ENCODE measurements at regions not wholly inside any gene's neighbourhood (a gene's known extent, or its start where the extent isn't known, plus 50 kb on each side); places are given as distances from the start of the nearest gene placed in this dataset.

DNA sequence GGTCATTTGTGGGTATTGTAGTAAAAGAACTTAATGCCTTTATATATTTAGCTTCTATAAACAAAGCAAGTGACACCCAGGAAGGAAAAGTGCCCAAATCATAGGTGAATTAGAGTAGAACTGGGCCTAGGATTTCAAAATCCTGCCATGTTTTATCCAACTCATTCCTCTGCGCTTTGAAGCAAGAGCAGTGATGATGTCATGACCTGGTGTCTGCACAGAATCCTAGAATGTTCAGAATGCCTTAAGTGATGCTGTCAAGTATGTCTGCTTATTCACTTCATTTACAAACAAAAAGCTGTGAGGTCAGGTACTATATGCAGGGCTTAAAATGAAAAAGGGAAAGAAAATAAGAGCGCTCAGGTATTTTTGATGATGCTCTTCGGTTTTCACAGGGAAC lies 737.2 kb upstream of the ANKRD30A start:
- Mint-ChIP-seq H3K27ac (ENCODE audit: unreplicated experiment) (no peak overlapping the region), H3K36me3 (ENCODE audit: low read depth, unreplicated experiment) (no peaks in the 10 kb centered on the region), H3K4me1 (ENCODE audit: low read depth, unreplicated experiment) (no peaks in the 10 kb centered on the region), H3K27me3 (ENCODE audit: low read depth, unreplicated experiment) (no peaks in the 10 kb centered on the region), H3K4me3 (ENCODE audit: unreplicated experiment) (no peak overlapping the region), H3K9me3 (ENCODE audit: unreplicated experiment) (no peaks in the 10 kb centered on the region)
- H3K9ac ChIP-seq (ENCODE audit: low read length): no peak overlapping the region
- H3K36me3 ChIP-seq (ENCODE audit: insufficient read depth, low read length): no peaks in the 10 kb centered on the region
- H2AFZ ChIP-seq (ENCODE audit: low read depth, low read length): no peak overlapping the region
- no peak overlapping the region for H3K4me3 ChIP-seq (ENCODE audit: insufficient read depth, low read depth, low read length)
- H3K27me3 ChIP-seq (ENCODE audit: insufficient read depth, low read length): no peaks in the 10 kb centered on the region
- no peak for DNase-seq (ENCODE audit: low read depth)
- H3K4me2 ChIP-seq (ENCODE audit: low read length): no peak overlapping the region
- H4K20me1 ChIP-seq (ENCODE audit: insufficient read depth, low read length): no peaks in the 10 kb centered on the region
- no peaks in the 10 kb centered on the region for H3K79me2 ChIP-seq (ENCODE audit: insufficient read depth, low read length)
- no peaks in the 10 kb centered on the region for H3K4me1 ChIP-seq (ENCODE audit: insufficient read depth, low read length)
- H3K27ac ChIP-seq (ENCODE audit: low read depth, low read length): no peak overlapping the region
- H3K9me3 ChIP-seq (ENCODE audit: insufficient read depth, low read depth, low read length): no peaks in the 10 kb centered on the region
- no peak for FAIRE-seq
- TF ChIP-seq EZH2 (IDR thresholded peaks at IDR 0.05; ENCODE audit: insufficient read depth, low read length): no peak
- TF ChIP-seq, protein P1, sequence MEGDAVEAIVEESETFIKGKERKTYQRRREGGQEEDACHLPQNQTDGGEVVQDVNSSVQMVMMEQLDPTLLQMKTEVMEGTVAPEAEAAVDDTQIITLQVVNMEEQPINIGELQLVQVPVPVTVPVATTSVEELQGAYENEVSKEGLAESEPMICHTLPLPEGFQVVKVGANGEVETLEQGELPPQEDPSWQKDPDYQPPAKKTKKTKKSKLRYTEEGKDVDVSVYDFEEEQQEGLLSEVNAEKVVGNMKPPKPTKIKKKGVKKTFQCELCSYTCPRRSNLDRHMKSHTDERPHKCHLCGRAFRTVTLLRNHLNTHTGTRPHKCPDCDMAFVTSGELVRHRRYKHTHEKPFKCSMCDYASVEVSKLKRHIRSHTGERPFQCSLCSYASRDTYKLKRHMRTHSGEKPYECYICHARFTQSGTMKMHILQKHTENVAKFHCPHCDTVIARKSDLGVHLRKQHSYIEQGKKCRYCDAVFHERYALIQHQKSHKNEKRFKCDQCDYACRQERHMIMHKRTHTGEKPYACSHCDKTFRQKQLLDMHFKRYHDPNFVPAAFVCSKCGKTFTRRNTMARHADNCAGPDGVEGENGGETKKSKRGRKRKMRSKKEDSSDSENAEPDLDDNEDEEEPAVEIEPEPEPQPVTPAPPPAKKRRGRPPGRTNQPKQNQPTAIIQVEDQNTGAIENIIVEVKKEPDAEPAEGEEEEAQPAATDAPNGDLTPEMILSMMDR (IDR thresholded peaks at IDR 0.05; ENCODE audit: insufficient read depth, low read depth, low read length): no peak

DNA sequence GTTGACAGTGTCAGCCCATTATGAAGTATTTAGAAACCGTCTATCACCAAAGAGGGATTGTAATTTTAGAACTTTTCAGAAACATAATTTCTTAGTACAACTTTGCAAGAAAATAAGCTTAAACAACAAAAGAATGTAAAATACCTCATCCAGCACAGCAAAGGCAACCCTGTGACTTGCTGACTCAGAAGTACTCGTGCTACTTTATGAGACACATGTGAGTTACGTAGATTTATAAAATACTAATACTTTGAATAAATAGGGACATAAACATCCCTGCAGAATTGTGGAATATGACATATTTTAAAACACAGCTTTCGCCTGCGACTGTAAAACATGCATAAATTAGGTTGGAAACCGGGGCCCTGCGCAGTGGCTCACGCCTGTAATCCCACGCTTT lies 739.7 kb upstream of the ANKRD30A start:
- Histone ChIP-seq H3K9ac (ENCODE audit: low read length) (no peak overlapping the region), H3K79me2 (ENCODE audit: insufficient read depth, low read length) (no peaks in the 10 kb centered on the region), H3K4me1 (ENCODE audit: insufficient read depth, low read length) (no peaks in the 10 kb centered on the region), H3K4me3 (ENCODE audit: insufficient read depth, low read depth, low read length) (no peak overlapping the region), H2AFZ (ENCODE audit: low read depth, low read length) (no peak overlapping the region), H3K9me3 (ENCODE audit: insufficient read depth, low read depth, low read length) (no peaks in the 10 kb centered on the region), H4K20me1 (ENCODE audit: insufficient read depth, low read length) (no peaks in the 10 kb centered on the region), H3K36me3 (ENCODE audit: insufficient read depth, low read length) (no peaks in the 10 kb centered on the region), H3K27ac (ENCODE audit: low read depth, low read length) (no peak overlapping the region), H3K4me2 (ENCODE audit: low read length) (no peak overlapping the region), H3K27me3 (ENCODE audit: insufficient read depth, low read length) (no peaks in the 10 kb centered on the region)
- no peak overlapping the region for H3K27ac Mint-ChIP-seq (ENCODE audit: unreplicated experiment)
- no peak overlapping the region for H3K4me3 Mint-ChIP-seq (ENCODE audit: unreplicated experiment)
- DNase-seq (ENCODE audit: low read depth) (no peak), FAIRE-seq (no peak)
- no peaks in the 10 kb centered on the region for H3K27me3 Mint-ChIP-seq (ENCODE audit: low read depth, unreplicated experiment)
- H3K4me1 Mint-ChIP-seq (ENCODE audit: low read depth, unreplicated experiment): no peaks in the 10 kb centered on the region
- no peaks in the 10 kb centered on the region for H3K36me3 Mint-ChIP-seq (ENCODE audit: low read depth, unreplicated experiment)
- no peaks in the 10 kb centered on the region for H3K9me3 Mint-ChIP-seq (ENCODE audit: unreplicated experiment)
- TF ChIP-seq, protein P1 (IDR thresholded peaks at IDR 0.05; ENCODE audit: insufficient read depth, low read depth, low read length): no peak
- TF ChIP-seq EZH2 (IDR thresholded peaks at IDR 0.05; ENCODE audit: insufficient read depth, low read length): no peak

DNA sequence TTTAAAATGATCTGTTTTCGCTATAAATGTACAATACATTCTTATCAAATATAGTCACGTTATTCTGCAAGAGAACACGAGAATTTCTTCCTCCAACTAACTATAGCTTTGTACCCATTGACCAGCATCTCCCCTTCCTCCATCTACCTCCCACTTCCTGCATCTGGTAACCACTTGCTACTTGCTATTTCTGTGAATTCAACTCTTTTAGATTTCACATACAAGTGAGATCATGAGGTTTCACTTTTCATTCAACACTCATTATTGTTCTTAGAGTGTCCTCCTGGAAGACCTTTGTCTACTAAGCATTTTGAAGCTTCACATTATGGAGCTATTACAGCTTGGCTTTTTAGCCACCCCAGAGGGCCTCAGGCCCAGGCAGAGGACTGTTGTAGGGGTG lies 741.3 kb upstream of the FZD8 start:
- Histone ChIP-seq H3K4me3 (ENCODE audit: insufficient read depth, low read depth, low read length) (no peak overlapping the region), H3K27ac (ENCODE audit: low read depth, low read length) (no peak overlapping the region), H3K4me1 (ENCODE audit: insufficient read depth, low read length) (no peaks in the 10 kb centered on the region), H2AFZ (ENCODE audit: low read depth, low read length) (no peak overlapping the region), H4K20me1 (ENCODE audit: insufficient read depth, low read length) (no peaks in the 10 kb centered on the region), H3K4me2 (ENCODE audit: low read length) (no peak overlapping the region), H3K9ac (ENCODE audit: low read length) (no peak overlapping the region), H3K27me3 (ENCODE audit: insufficient read depth, low read length) (no peaks in the 10 kb centered on the region), H3K79me2 (ENCODE audit: insufficient read depth, low read length) (no peaks in the 10 kb centered on the region), H3K9me3 (ENCODE audit: insufficient read depth, low read depth, low read length) (no peaks in the 10 kb centered on the region), H3K36me3 (ENCODE audit: insufficient read depth, low read length) (no peaks in the 10 kb centered on the region)
- Mint-ChIP-seq H3K36me3 (ENCODE audit: low read depth, unreplicated experiment) (no peaks in the 10 kb centered on the region), H3K27ac (ENCODE audit: unreplicated experiment) (no peak overlapping the region), H3K27me3 (ENCODE audit: low read depth, unreplicated experiment) (no peaks in the 10 kb centered on the region), H3K4me1 (ENCODE audit: low read depth, unreplicated experiment) (no peaks in the 10 kb centered on the region), H3K4me3 (ENCODE audit: unreplicated experiment) (no peak overlapping the region), H3K9me3 (ENCODE audit: unreplicated experiment) (no peaks in the 10 kb centered on the region)
- DNase-seq (ENCODE audit: low read depth) (no peak), FAIRE-seq (no peak)
- no peak for TF ChIP-seq EZH2 (IDR thresholded peaks at IDR 0.05; ENCODE audit: insufficient read depth, low read length)
- TF ChIP-seq, protein P1 (IDR thresholded peaks at IDR 0.05; ENCODE audit: insufficient read depth, low read depth, low read length): no peak

Measured in astrocyte (in vitro differentiated cells and primary cell).